Activated T-cell treated with anti-CD3 and anti-CD28 coated beads, Interleukin-2, amount 50 U/mL, for 72 hours (primary cell): ENCODE measurements at regions not wholly inside any gene's neighbourhood (a gene's known extent, or its start where the extent isn't known, plus 50 kb on each side); places are given as distances from the start of the nearest gene placed in this dataset.

Experiments
- ATAC-seq, 2 donors: fragments of 150-1000 bp; cut with Tn5 transposase; replicated peaks in 1 of 2; 2 replicates each; pipeline ENCODE4 v1.10.0; 2021; ENCODE audit warnings: moderate library complexity in 2 of 2, mild to moderate bottlenecking in 1 of 2
- DNase-seq, 2 donors: peaks; one replicate each; pipeline ENCODE4 v3.0.0; 2021 to 2022; ENCODE audit warnings: mixed read lengths in 1 of 2
- H3K27ac Mint-ChIP-seq: one replicate; pipeline ENCODE4 v1.8.0; 2022; ENCODE audit warnings: mild to moderate bottlenecking, moderate library complexity, mixed read lengths
- H3K27me3 Mint-ChIP-seq: one replicate; pipeline ENCODE4 v1.8.0; 2022; ENCODE audit warnings: low read depth, mixed read lengths
- H3K36me3 Mint-ChIP-seq, 2 donors: one replicate each; pipeline ENCODE4 v1.8.0; 2022; ENCODE audit warnings: mixed read lengths in 2 of 2, mild to moderate bottlenecking in 1 of 2; ENCODE audit not compliant: insufficient read depth in 2 of 2
- H3K4me1 Mint-ChIP-seq: one replicate; pipeline ENCODE4 v1.8.0; 2022; ENCODE audit warnings: low read depth, mixed read lengths
- H3K4me3 Mint-ChIP-seq, 2 donors: one replicate each; pipeline ENCODE4 v1.8.0; 2022; ENCODE audit warnings: mild to moderate bottlenecking in 2 of 2, mixed read lengths in 2 of 2, moderate library complexity in 2 of 2
- H3K9me3 Mint-ChIP-seq, 2 donors: one replicate each; pipeline ENCODE4 v1.8.0; 2022; ENCODE audit warnings: mixed read lengths in 2 of 2

DNA sequence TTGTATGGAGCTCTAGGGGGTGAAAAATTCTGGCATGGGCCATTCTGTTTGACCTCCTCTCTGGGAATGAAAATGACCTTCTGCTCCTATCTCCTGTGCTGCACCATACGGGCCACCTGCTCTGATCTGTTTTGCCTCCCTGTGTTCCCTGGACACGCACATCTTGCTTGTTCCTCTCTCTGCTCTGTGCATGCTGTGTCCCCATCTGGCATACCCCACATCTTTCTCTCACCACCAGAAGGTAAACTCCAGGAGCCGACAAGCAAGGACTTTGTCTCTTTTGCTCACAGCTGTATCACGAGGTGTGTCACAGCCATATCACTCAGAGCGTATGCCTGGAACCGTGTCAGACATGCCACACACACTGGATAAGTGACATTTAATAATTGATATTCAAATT lies 208.4 kb upstream of the DTNBP1 start:
- H3K9me3 Mint-ChIP-seq = no peaks in the 10 kb centered on the region
- no peak overlapping the region for H3K4me3 Mint-ChIP-seq
- H3K36me3 Mint-ChIP-seq = no peaks in the 10 kb centered on the region
- H3K4me1 Mint-ChIP-seq = peaks cover 25% of the 10 kb centered on the region
- peaks cover 35% of the 10 kb centered on the region for H3K27me3 Mint-ChIP-seq
- DNase-seq = no peak
- ATAC-seq = no peak
- no peak overlapping the region for H3K27ac Mint-ChIP-seq

DNA sequence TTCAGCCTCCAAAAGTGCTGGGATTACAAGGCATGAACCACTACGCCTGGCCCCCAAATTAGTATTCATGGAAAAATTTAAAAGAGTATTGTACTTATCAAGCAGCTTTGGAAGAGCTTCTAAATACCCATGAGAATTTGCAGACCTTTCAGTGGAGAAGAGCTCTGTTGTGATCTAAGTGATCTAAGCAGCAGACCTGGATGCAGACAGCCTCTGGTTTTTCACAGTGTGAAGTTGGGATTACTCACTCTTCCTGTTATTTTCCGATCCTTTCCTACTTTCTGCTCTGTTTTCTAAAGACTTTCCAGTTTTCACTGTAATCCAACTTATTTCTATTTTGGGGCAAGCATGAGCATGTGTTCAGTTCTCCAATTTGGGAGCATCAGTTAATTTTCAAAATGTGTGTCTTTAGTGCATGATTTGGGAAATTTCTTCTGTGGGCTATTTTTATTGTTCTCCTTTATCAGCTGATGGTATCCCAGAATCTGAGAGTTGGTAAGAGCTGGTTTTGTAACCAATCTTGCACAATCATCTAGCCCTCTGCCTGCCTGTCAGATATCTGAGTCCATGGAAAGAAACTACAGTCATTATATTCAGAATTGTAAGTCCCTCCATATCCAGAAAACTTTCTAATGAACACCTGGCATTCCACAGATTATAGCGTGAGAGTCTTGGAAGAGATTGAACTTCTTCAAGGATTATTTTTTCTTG lies 207.7 kb upstream of the DTNBP1 start:
- Mint-ChIP-seq H3K36me3 (no peaks in the 10 kb centered on the region), H3K4me1 (peaks cover 17% of the 10 kb centered on the region), H3K4me3 (no peak overlapping the region), H3K9me3 (no peaks in the 10 kb centered on the region), H3K27me3 (peaks cover 35% of the 10 kb centered on the region), H3K27ac (no peak overlapping the region)
- DNase-seq (no peak), ATAC-seq (no peak)

DNA sequence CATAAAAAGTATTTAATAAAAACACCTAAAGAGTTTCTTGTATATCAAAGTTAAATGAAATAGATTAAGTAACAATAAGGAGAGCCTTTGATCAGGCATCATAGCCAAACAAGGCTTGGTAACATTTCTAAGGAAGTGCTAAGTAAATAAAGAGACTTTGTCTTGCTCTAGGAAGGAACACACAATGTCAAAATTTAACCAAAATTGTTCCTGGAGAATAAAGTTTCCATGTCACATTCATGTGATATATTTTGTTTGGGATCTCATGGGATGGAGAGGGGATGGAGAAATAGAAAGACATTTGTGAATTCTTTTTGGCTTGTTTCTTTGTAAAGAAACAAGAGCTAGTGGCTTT lies 201.9 kb upstream of the DTNBP1 start:
- Mint-ChIP-seq H3K27ac (no peak overlapping the region), H3K27me3 (peaks cover 9% of the 10 kb centered on the region), H3K4me1 (peaks cover 5% of the 10 kb centered on the region), H3K9me3 (no peaks in the 10 kb centered on the region), H3K4me3 (no peak overlapping the region), H3K36me3 (no peaks in the 10 kb centered on the region)
- DNase-seq (no peak), ATAC-seq (no peak)

DNA sequence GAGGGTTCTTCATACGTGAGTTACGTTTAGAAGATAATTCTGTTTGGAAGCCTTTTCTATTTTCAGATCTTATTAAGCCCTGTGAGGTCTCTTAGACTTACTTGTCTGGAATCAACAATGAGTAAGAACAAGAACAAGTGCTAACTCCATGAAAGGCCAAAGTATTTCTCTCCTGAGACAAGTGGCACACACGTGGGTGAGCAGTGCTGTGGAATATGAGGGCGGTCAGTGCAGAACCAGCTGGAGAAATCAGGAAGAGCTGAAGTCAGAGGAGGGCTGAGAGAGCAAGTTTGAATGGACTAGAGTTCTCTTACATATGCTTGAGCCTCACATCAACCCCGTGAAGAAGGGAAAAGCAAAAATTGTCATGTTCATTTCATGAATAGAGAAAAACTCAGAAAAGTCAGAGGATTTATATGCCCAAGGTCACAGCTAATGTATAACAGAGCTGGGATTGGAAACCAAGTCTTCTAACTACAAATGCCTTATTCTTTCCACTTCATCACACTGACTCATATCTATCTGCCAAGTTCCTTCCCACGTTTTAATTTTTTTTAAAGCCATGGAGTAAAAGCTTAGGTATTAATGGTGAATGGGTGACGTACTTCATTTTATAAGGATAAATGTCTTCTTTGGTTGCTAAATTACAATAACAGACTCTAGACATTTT lies 201.3 kb upstream of the DTNBP1 start:
- no peak for DNase-seq
- no peak overlapping the region for H3K27ac Mint-ChIP-seq
- ATAC-seq = no peak

DNA sequence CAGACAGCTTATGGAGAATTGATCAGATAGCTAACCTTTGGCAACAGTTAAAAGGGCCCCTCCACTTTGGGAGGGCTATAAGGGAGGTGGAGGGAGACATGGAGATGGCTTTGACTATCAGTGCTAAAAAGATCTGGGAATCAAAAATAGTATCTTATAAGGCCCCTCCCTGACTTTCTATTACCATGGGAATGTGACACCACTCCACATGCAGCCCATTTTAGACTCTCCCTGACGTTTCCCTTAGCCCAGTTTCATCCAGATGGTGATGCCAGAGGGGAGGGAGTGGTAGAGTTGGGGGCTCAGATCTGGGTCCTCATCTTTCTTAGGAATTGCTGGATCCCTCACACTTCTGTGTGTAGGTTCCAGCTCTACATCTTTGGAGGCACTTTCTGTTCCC lies 200.0 kb upstream of the DTNBP1 start:
- no peaks in the 10 kb centered on the region for H3K36me3 Mint-ChIP-seq
- no peak overlapping the region for H3K4me3 Mint-ChIP-seq
- no peak for DNase-seq
- peaks cover 5% of the 10 kb centered on the region for H3K4me1 Mint-ChIP-seq
- H3K27ac Mint-ChIP-seq = no peak overlapping the region
- peaks cover 8% of the 10 kb centered on the region for H3K27me3 Mint-ChIP-seq
- H3K9me3 Mint-ChIP-seq = no peaks in the 10 kb centered on the region
- no peak for ATAC-seq

More for the DNA sequence above, 201.3 kb upstream of the DTNBP1 start:
- Mint-ChIP-seq H3K9me3 (no peaks in the 10 kb centered on the region), H3K4me3 (no peak overlapping the region), H3K27me3 (peaks cover 9% of the 10 kb centered on the region), H3K4me1 (peaks cover 5% of the 10 kb centered on the region), H3K36me3 (no peaks in the 10 kb centered on the region)

DNA sequence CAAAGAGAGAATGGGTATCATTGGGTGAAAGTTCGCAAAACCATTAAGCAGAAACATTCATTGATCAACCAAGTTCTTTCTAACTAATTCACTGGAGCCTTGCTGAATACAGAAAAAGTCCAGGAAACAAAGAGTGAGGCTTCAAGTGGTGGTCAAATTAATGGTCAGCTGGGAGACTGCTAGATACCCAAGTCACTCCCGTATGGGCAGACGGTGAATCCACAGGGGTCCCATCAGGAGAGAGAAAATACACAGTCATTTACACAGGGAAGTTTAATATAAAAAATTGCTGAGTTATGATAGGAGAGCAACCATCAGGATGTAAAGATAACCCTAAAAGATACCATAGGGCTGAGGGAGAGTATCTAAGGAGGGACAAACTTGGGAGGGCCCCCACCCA lies 198.7 kb upstream of the DTNBP1 start:
- no peak for DNase-seq
- ATAC-seq = no peak
- no peak overlapping the region for H3K4me3 Mint-ChIP-seq
- peaks cover 5% of the 10 kb centered on the region for H3K4me1 Mint-ChIP-seq
- H3K9me3 Mint-ChIP-seq = no peaks in the 10 kb centered on the region
- peaks cover 15% of the 10 kb centered on the region for H3K27me3 Mint-ChIP-seq
- H3K27ac Mint-ChIP-seq = peak overlapping the region; percentile 39
- H3K36me3 Mint-ChIP-seq = no peaks in the 10 kb centered on the region

DNA sequence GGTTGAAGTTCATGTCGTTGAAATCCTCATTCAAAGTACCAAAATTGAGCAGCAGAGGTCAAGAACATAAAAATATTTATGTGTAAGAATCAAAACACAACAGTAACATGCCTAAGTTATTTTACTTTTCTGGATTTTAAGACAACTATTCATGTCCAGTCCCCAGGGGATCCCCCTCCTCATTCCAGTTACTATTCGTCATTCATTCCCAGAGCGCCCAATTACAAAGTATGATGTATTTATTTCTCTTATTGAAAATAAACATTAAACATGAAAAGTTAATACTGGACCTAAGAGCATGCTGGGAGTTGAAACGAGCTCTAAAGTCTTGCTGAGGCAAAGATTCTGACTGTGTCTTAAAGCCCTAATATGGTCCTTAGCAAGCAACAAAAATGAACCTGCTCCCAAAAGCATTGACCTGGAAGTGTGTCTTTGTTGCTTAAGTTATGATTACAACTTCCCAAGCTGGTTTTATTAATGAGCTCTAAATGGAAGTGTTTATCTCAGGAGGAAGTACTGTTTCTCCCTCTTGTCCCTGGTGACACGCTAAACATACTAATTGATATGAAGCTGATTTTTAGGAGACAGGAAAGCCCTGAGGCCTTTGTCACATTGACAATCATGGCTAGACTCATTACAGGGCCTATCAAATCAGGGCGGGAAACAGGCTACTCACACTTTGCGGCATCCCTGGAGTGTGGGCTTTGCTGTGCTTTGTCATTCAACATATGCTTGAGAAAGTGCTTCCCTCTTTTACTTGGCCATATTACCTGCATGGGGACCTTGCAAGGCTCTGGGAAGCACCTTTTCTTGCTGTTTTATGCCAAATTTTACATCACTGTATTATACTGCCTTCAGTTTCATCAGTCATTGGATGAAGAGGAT lies 192.2 kb upstream of the DTNBP1 start:
- Mint-ChIP-seq H3K9me3 (peaks cover 0 to 2% of the 10 kb centered on the region in 2 donors), H3K27ac (no peak overlapping the region), H3K27me3 (peaks cover 29% of the 10 kb centered on the region), H3K36me3 (no peaks in the 10 kb centered on the region), H3K4me1 (peaks cover 6% of the 10 kb centered on the region), H3K4me3 (no peak overlapping the region)
- DNase-seq = no peak
- no peak for ATAC-seq

DNA sequence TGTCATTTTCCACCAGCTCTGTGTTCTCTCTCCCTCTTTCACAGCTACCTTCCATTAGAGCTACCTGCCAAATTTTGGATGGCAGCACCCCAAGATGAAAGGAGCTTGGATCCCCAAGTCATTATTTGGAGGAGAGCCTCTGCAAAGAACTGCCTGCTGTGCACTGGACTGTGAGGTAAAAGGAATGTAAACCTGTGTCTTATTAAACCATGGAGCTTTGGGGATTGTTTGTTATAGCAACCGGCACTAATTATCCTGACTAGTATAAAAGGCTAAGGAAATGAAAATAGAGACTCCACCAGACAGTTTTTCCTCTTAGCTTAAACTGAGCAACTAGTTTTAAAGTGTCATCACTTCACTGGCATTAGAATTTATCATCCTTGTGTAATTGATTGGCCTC lies 191.6 kb upstream of the DTNBP1 start:
- Mint-ChIP-seq H3K36me3 (no peaks in the 10 kb centered on the region), H3K4me1 (peaks cover 6% of the 10 kb centered on the region), H3K9me3 (peaks cover 0 to 2% of the 10 kb centered on the region in 2 donors), H3K27me3 (peaks cover 29% of the 10 kb centered on the region), H3K4me3 (no peak overlapping the region), H3K27ac (no peak overlapping the region)
- ATAC-seq (no peak), DNase-seq (no peak)

DNA sequence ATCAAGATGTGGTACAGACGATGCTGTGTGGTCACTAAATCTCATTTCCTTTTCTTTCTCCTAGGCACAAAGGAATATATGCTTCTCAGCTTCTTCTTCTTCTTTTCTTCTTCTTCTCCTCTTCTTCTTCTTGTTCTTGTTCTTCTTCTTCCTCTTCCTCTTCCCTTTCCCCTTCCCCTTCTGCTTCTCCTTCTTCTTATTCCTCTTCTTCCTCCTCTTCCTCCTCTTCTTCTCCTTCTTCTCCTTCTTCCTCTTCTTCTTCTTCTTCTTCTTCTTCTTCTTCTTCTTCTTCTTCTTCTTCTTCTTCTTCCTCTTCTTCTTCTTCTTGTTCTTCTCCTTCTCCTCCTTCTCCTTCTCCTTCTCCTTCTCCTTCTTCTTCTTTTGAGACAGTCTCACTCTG lies 190.4 kb upstream of the DTNBP1 start:
- no peaks in the 10 kb centered on the region for H3K36me3 Mint-ChIP-seq
- peaks cover 10% of the 10 kb centered on the region for H3K4me1 Mint-ChIP-seq
- ATAC-seq = no peak
- no peak overlapping the region for H3K27ac Mint-ChIP-seq
- peaks cover 26% of the 10 kb centered on the region for H3K27me3 Mint-ChIP-seq
- DNase-seq = no peak
- H3K4me3 Mint-ChIP-seq = no peak overlapping the region
- peaks cover 0 to 2% of the 10 kb centered on the region in 2 donors for H3K9me3 Mint-ChIP-seq

DNA sequence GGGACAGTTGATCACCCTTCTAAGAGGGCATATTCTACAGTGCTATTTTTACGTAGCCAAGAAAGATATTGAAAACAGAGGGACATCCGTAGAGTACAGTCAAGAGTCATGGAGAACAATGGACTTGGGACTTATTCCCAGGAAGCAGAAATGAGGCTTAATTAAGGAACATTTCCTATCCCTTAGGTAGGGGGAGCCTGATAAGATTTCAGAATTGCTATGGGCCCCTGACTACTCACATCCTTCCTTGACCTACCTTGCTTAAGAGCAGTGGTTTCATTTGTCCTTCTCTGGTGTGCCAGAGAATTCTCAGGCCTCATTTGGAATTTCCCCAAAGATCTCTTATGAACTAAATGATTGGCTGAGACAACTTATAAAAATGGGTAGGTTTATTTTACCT lies 189.5 kb upstream of the DTNBP1 start:
- H3K4me3 Mint-ChIP-seq = no peak overlapping the region
- H3K9me3 Mint-ChIP-seq = peaks cover 0 to 4% of the 10 kb centered on the region in 2 donors
- H3K4me1 Mint-ChIP-seq = peaks cover 10% of the 10 kb centered on the region
- ATAC-seq = no peak
- H3K36me3 Mint-ChIP-seq = peaks cover 0 to 2% of the 10 kb centered on the region in 2 donors
- peaks cover 16% of the 10 kb centered on the region for H3K27me3 Mint-ChIP-seq
- no peak for DNase-seq
- no peak overlapping the region for H3K27ac Mint-ChIP-seq

DNA sequence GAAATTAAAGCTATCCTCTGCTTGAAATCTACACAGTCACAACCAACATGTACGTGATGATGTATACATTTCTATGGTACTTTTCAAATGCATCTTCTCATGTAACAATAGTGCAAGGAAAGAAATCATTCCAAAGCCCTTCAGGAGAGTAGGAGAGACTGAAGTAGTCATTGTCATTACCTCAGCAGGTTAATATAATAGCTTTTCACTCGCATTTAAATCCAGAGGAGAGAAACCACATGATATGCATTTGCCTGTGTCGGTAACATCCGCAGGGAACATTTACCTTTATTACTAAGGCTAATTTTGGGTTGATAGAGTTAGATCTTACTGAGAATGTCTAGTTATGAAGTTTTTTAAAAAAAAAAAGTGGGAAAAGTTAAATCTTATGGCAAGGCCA lies 186.6 kb upstream of the DTNBP1 start:
- no peak for DNase-seq
- H3K4me3 Mint-ChIP-seq = no peak overlapping the region
- H3K27ac Mint-ChIP-seq = no peak overlapping the region
- peaks cover 15% of the 10 kb centered on the region for H3K4me1 Mint-ChIP-seq
- ATAC-seq = no peak
- peaks cover 0 to 2% of the 10 kb centered on the region in 2 donors for H3K36me3 Mint-ChIP-seq
- H3K27me3 Mint-ChIP-seq = peaks cover 15% of the 10 kb centered on the region
- H3K9me3 Mint-ChIP-seq = peaks cover 0 to 4% of the 10 kb centered on the region in 2 donors

DNA sequence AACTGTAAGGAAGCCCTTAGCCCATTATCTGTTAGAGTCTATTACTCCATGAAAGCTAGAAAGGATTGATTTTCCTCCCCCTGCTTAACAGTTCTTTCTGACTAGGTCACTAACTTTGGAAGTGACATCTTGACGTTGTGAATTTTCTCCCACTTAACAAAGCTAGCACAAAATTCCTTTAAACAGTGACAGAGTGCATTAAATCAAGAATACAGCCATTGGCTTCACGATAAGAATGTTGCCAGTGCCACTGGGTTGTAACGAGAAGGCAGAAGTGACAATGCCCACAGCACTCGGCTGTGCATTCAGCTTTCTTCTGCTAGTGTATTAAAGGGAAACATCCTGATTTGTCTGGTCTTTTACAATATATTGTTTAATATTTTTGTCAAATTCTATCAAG lies 182.7 kb upstream of the DTNBP1 start:
- DNase-seq (no peak), ATAC-seq (no peak)
- H3K27me3 Mint-ChIP-seq = peaks cover under 1% of the 10 kb centered on the region
- no peak overlapping the region for H3K4me3 Mint-ChIP-seq
- H3K9me3 Mint-ChIP-seq = peaks cover 0 to 2% of the 10 kb centered on the region in 2 donors
- no peak overlapping the region for H3K27ac Mint-ChIP-seq
- peaks cover 10% of the 10 kb centered on the region for H3K4me1 Mint-ChIP-seq
- peaks cover 0 to 2% of the 10 kb centered on the region in 2 donors for H3K36me3 Mint-ChIP-seq

DNA sequence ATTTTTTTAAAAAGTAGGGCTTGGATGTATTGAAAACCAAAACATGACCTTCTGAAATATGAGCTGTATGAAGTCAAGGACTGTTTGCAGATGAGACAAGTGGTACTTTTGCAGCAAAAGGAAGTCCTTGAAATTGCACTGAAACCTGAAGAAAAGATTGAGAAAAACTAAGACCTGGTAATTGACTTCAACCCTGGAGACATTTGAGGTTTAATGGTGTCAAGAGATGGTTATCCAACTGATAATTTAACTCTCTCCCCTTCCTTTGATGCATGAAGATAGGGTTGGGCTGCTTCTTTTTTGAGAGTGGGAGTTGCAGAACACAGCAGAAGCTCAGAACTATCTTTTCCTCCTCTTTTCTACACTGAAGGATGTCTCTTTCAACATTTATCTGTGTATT lies 180.9 kb upstream of the DTNBP1 start:
- H3K4me1 Mint-ChIP-seq = peaks cover 10% of the 10 kb centered on the region
- no peak overlapping the region for H3K27ac Mint-ChIP-seq
- no peak for ATAC-seq
- peaks cover 8% of the 10 kb centered on the region for H3K27me3 Mint-ChIP-seq
- peaks cover 0 to 2% of the 10 kb centered on the region in 2 donors for H3K9me3 Mint-ChIP-seq
- H3K4me3 Mint-ChIP-seq = no peak overlapping the region
- H3K36me3 Mint-ChIP-seq = peaks cover 0 to 2% of the 10 kb centered on the region in 2 donors
- no peak for DNase-seq
